ENCODE measurements at regions not wholly inside any gene's neighbourhood (a gene's known extent, or its start where the extent isn't known, plus 50 kb on each side); places are given as distances from the start of the nearest gene placed in this dataset.

DNA sequence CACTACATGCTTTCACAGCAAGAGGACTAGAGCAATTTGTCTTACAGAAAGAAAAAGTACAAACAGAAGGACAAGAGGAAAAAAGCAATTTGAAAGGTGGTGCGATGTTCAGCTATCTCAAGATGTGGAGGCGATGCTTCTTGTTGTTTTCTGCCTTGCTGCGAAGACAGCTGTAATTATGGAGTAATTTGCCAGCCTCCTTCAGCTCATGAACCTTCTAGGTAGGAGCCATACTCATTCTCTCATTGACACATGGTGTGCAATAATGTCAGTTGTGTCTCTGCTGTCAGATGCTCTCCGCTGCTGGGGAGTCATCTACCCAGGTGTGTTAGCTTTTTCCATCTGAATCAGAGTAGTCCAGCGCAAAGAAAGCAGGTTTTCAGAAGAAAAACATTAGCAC lies 424.5 kb downstream of the NR2F1-AS1 start:
- Mint-ChIP-seq H3K27ac (no peak overlapping the region), H3K4me1 (no peaks in the 10 kb centered on the region), H3K9me3 (no peaks in the 10 kb centered on the region), H3K27me3 (ENCODE audit: low read depth) (no peaks in the 10 kb centered on the region), H3K4me3 (no peak overlapping the region), H3K36me3 (no peaks in the 10 kb centered on the region)
- TF ChIP-seq NR1H2 (CRISPR knock-in tag; IDR thresholded peaks at IDR 0.05) (no peak), ELF4 (CRISPR knock-in tag; IDR thresholded peaks at IDR 0.05; ENCODE audit: low read depth) (no peak), NFYB (CRISPR knock-in tag; conservative IDR thresholded peaks at IDR 0.05; ENCODE audit: low read depth) (no peak), TP53 (CRISPR knock-in tag; IDR thresholded peaks at IDR 0.05) (no peak), FOXK1 (CRISPR knock-in tag; IDR thresholded peaks at IDR 0.05) (no peak), KAT7 (CRISPR knock-in tag; IDR thresholded peaks at IDR 0.05; ENCODE audit: borderline replicate concordance) (no peak), JUN (CRISPR knock-in tag; IDR thresholded peaks at IDR 0.05) (no peak), CREB1 (CRISPR knock-in tag; IDR thresholded peaks at IDR 0.05) (no peak)
- TF ChIP-seq, protein P1, sequence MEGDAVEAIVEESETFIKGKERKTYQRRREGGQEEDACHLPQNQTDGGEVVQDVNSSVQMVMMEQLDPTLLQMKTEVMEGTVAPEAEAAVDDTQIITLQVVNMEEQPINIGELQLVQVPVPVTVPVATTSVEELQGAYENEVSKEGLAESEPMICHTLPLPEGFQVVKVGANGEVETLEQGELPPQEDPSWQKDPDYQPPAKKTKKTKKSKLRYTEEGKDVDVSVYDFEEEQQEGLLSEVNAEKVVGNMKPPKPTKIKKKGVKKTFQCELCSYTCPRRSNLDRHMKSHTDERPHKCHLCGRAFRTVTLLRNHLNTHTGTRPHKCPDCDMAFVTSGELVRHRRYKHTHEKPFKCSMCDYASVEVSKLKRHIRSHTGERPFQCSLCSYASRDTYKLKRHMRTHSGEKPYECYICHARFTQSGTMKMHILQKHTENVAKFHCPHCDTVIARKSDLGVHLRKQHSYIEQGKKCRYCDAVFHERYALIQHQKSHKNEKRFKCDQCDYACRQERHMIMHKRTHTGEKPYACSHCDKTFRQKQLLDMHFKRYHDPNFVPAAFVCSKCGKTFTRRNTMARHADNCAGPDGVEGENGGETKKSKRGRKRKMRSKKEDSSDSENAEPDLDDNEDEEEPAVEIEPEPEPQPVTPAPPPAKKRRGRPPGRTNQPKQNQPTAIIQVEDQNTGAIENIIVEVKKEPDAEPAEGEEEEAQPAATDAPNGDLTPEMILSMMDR (IDR thresholded peaks at IDR 0.05), result no peak
- TF ChIP-seq, protein P2, sequence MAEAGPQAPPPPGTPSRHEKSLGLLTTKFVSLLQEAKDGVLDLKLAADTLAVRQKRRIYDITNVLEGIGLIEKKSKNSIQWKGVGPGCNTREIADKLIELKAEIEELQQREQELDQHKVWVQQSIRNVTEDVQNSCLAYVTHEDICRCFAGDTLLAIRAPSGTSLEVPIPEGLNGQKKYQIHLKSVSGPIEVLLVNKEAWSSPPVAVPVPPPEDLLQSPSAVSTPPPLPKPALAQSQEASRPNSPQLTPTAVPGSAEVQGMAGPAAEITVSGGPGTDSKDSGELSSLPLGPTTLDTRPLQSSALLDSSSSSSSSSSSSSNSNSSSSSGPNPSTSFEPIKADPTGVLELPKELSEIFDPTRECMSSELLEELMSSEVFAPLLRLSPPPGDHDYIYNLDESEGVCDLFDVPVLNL (CRISPR knock-in tag; IDR thresholded peaks at IDR 0.05; ENCODE audit: borderline replicate concordance, low read depth), result no peak
- TF ChIP-seq, protein P3, sequence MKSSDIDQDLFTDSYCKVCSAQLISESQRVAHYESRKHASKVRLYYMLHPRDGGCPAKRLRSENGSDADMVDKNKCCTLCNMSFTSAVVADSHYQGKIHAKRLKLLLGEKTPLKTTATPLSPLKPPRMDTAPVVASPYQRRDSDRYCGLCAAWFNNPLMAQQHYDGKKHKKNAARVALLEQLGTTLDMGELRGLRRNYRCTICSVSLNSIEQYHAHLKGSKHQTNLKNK (CRISPR knock-in tag; IDR thresholded peaks at IDR 0.05), result no peak
- TF ChIP-seq, protein P4, sequence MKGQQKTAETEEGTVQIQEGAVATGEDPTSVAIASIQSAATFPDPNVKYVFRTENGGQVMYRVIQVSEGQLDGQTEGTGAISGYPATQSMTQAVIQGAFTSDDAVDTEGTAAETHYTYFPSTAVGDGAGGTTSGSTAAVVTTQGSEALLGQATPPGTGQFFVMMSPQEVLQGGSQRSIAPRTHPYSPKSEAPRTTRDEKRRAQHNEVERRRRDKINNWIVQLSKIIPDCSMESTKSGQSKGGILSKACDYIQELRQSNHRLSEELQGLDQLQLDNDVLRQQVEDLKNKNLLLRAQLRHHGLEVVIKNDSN (CRISPR knock-in tag; IDR thresholded peaks at IDR 0.05), result no peak
- TF ChIP-seq, protein P5, sequence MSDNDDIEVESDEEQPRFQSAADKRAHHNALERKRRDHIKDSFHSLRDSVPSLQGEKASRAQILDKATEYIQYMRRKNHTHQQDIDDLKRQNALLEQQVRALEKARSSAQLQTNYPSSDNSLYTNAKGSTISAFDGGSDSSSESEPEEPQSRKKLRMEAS (CRISPR knock-in tag; IDR thresholded peaks at IDR 0.05), result no peak
- TF ChIP-seq, protein P6, sequence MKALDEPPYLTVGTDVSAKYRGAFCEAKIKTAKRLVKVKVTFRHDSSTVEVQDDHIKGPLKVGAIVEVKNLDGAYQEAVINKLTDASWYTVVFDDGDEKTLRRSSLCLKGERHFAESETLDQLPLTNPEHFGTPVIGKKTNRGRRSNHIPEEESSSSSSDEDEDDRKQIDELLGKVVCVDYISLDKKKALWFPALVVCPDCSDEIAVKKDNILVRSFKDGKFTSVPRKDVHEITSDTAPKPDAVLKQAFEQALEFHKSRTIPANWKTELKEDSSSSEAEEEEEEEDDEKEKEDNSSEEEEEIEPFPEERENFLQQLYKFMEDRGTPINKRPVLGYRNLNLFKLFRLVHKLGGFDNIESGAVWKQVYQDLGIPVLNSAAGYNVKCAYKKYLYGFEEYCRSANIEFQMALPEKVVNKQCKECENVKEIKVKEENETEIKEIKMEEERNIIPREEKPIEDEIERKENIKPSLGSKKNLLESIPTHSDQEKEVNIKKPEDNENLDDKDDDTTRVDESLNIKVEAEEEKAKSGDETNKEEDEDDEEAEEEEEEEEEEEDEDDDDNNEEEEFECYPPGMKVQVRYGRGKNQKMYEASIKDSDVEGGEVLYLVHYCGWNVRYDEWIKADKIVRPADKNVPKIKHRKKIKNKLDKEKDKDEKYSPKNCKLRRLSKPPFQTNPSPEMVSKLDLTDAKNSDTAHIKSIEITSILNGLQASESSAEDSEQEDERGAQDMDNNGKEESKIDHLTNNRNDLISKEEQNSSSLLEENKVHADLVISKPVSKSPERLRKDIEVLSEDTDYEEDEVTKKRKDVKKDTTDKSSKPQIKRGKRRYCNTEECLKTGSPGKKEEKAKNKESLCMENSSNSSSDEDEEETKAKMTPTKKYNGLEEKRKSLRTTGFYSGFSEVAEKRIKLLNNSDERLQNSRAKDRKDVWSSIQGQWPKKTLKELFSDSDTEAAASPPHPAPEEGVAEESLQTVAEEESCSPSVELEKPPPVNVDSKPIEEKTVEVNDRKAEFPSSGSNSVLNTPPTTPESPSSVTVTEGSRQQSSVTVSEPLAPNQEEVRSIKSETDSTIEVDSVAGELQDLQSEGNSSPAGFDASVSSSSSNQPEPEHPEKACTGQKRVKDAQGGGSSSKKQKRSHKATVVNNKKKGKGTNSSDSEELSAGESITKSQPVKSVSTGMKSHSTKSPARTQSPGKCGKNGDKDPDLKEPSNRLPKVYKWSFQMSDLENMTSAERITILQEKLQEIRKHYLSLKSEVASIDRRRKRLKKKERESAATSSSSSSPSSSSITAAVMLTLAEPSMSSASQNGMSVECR (CRISPR knock-in tag; IDR thresholded peaks at IDR 0.05; ENCODE audit: borderline replicate concordance), result no peak
- TF ChIP-seq, protein P7, sequence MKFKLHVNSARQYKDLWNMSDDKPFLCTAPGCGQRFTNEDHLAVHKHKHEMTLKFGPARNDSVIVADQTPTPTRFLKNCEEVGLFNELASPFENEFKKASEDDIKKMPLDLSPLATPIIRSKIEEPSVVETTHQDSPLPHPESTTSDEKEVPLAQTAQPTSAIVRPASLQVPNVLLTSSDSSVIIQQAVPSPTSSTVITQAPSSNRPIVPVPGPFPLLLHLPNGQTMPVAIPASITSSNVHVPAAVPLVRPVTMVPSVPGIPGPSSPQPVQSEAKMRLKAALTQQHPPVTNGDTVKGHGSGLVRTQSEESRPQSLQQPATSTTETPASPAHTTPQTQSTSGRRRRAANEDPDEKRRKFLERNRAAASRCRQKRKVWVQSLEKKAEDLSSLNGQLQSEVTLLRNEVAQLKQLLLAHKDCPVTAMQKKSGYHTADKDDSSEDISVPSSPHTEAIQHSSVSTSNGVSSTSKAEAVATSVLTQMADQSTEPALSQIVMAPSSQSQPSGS (CRISPR knock-in tag; IDR thresholded peaks at IDR 0.05; ENCODE audit: borderline replicate concordance, low read depth), result no peak
- TF ChIP-seq, protein P8, sequence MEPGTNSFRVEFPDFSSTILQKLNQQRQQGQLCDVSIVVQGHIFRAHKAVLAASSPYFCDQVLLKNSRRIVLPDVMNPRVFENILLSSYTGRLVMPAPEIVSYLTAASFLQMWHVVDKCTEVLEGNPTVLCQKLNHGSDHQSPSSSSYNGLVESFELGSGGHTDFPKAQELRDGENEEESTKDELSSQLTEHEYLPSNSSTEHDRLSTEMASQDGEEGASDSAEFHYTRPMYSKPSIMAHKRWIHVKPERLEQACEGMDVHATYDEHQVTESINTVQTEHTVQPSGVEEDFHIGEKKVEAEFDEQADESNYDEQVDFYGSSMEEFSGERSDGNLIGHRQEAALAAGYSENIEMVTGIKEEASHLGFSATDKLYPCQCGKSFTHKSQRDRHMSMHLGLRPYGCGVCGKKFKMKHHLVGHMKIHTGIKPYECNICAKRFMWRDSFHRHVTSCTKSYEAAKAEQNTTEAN (CRISPR knock-in tag; IDR thresholded peaks at IDR 0.05), result no peak
- POLR2A ChIA-PET, result no interaction called here
- CTCF ChIA-PET, result interaction anchor here (0.5 kb wide), 2 partner anchors 27 to 205 kb away, joined by 3 to 4 read pairs; no protein-coding TSS in a partner anchor
- ATAC-seq, result no peak
- no peak for DNase-seq (ENCODE audit: low spot score)
